ENCODE measurements at regions not wholly inside any gene's neighbourhood (a gene's known extent, or its start where the extent isn't known, plus 50 kb on each side); places are given as distances from the start of the nearest gene placed in this dataset.

- DNase-seq (ENCODE audit: low read depth), result no peak
These were observed 201.3 kb downstream of the JCAD start for GRCh38 chr10:29857843-29858701.

- DNase-seq (ENCODE audit: low read depth), result no peak
These were observed 203.1 kb downstream of the JCAD start for GRCh38 chr10:29856295-29856694.

- no peak for DNase-seq (ENCODE audit: low read depth)
These were observed 205.5 kb downstream of the JCAD start for GRCh38 chr10:29853913-29854312.

- DNase-seq (ENCODE audit: low read depth), result no peak
These were observed 208.1 kb downstream of the JCAD start for GRCh38 chr10:29851241-29851640.

- DNase-seq (ENCODE audit: low read depth), result no peak
These were observed 209.0 kb downstream of the JCAD start for GRCh38 chr10:29850371-29850770.

GRCh38 chr10:29849886-29850285, 209.5 kb downstream of the JCAD start:
- no peak for DNase-seq (ENCODE audit: low read depth)

GRCh38 chr10:29849126-29849833, 210.1 kb downstream of the JCAD start:
- no peak for DNase-seq (ENCODE audit: low read depth)

- no peak for DNase-seq (ENCODE audit: low read depth)
These were observed 212.1 kb upstream of the SVIL start for GRCh38 chr10:29846881-29847280.

GRCh38 chr10:29845166-29845565, 210.4 kb upstream of the SVIL start:
- no peak for DNase-seq (ENCODE audit: low read depth)

GRCh38 chr10:29843143-29843542, 208.4 kb upstream of the SVIL start:
- DNase-seq (ENCODE audit: low read depth), result no peak

GRCh38 chr10:29841724-29842649, 207.2 kb upstream of the SVIL start:
- DNase-seq (ENCODE audit: low read depth), result no peak

GRCh38 chr10:29840516-29841276, 205.9 kb upstream of the SVIL start:
- DNase-seq (ENCODE audit: low read depth), result no peak

GRCh38 chr10:29839826-29840515, 205.2 kb upstream of the SVIL start:
- no peak for DNase-seq (ENCODE audit: low read depth)

- DNase-seq (ENCODE audit: low read depth), result no peak
These were observed 203.8 kb upstream of the SVIL start for GRCh38 chr10:29838539-29838938.

GRCh38 chr10:29837586-29837985, 202.8 kb upstream of the SVIL start:
- no peak for DNase-seq (ENCODE audit: low read depth)

GRCh38 chr10:29836396-29836795, 201.6 kb upstream of the SVIL start:
- DNase-seq (ENCODE audit: low read depth), result no peak

GRCh38 chr10:29835055-29835454, 200.3 kb upstream of the SVIL start:
- DNase-seq (ENCODE audit: low read depth), result no peak

- DNase-seq (ENCODE audit: low read depth), result no peak
These were observed 196.1 kb upstream of the SVIL start for GRCh38 chr10:29830531-29831512.

GRCh38 chr10:29829776-29830175, 195.0 kb upstream of the SVIL start:
- DNase-seq (ENCODE audit: low read depth), result no peak

GRCh38 chr10:29828956-29829355, 194.2 kb upstream of the SVIL start:
- DNase-seq (ENCODE audit: low read depth), result no peak
